ENCODE measurements at regions not wholly inside any gene's neighbourhood (a gene's known extent, or its start where the extent isn't known, plus 50 kb on each side); places are given as distances from the start of the nearest gene placed in this dataset.
"Not testable (repeated sequence)": the region's sequence is repeated elsewhere in the genome, so short reads cannot be mapped to it uniquely, and the experiment has no call there.

DNA sequence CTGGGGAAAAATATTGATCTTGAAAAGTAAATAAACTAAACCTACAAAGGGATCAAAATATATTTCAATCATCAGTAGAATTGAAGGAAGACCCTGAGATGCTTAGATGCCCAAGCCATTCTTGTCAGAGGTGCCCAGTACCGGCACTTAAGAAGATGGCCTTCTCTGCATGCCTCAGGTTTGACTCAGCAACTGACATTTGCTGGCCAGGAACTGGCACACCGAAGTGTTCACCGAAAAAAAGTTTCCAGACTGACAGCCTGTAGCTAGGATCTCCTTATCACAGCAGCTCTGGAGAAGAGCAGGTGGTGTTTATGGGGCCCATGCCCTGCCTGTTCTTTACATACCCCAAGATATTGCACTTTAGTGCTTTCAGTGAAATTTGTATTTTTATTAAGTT lies 203.2 kb downstream of the MOXD1 start:
- no peak for DNase-seq

DNA sequence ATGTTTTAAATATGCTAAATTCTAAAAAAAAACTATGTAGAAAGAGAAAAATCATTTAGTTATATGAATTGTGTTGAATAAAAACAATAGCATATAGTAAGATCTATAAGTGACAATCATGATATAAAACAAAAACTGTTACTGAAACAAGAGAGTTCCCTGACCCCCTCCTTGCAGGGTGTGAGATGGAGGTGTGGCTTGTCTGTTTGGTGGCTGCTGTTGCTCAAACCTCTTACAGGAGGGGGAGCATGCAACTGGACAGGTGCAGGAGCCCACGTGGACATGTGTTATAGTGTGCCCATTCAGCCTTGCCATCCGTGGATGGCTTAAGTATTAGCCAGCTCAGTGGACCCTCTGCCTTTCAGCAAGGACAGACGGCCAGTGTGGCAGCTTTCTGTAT lies 206.7 kb downstream of the MOXD1 start:
- peak in 1 of 2 experiments; percentile 6 for DNase-seq

DNA sequence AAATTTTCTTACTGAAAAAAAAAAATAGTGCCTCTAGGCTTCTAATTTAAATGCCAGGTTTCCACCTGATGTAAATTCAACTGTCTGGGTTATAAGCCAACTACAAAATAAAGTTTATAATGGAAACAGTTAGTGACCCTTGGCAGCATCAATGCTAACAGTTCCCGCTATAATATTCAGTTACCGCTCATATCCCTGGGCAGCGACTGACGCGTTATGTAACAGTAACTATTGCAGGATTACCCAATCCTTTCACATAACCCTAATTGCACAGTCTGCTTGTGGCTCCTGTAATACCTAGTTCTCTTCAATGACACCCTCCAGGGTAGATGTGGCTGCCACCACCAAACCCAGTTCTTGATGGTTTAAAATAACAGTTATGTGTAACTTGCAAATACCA lies 208.6 kb downstream of the MOXD1 start:
- DNase-seq, result no peak

DNA sequence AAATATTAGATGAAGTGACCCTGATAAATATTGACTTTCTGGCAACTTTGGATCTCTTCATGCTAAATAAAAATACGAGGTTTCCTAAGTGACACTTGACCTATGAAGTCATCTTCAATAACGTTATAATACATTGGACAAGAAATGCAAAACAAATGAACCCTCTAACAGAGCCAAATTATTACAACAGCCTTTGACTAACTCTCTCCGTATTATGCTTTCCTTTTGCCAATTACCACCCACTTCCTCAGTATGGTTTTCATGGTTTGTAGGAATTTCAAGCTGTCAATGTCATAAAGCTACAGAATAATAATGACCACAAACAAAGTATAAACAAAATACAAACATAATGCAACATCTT lies 210.5 kb downstream of the MOXD1 start:
- DNase-seq, result no peak

DNA sequence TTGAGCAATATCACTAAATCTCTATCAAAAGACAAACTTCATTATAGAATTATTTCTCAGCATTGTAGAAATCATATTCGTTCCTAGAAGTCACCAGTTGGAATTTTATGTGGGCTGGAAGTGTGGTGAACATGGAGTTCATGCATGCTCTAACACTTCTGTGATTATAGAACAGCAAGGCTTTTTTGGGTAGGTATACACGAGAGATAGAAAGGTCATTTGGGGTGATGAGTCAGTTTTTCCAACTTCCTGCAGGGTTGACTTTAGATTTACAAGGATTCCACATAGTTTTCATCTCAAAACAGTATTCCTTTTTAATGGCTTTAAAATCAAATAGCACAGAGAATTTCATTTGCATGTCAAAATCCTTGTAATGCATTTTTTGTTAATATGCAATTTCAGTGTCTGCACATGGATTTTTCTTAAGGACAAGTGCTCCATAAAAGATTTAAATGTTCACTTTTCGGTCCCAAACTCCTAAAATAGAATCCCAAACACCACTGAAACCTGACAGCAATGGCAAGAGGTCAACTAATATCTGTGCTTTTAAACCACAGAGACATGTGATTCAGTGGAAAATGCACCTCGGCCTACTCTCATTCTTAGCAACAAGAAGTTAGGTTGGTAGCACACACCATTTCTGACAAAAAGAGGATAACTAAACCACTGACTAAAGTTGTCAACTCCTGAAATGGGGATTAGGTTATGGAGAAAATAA lies 211.0 kb downstream of the MOXD1 start:
- DNase-seq, result no peak

DNA sequence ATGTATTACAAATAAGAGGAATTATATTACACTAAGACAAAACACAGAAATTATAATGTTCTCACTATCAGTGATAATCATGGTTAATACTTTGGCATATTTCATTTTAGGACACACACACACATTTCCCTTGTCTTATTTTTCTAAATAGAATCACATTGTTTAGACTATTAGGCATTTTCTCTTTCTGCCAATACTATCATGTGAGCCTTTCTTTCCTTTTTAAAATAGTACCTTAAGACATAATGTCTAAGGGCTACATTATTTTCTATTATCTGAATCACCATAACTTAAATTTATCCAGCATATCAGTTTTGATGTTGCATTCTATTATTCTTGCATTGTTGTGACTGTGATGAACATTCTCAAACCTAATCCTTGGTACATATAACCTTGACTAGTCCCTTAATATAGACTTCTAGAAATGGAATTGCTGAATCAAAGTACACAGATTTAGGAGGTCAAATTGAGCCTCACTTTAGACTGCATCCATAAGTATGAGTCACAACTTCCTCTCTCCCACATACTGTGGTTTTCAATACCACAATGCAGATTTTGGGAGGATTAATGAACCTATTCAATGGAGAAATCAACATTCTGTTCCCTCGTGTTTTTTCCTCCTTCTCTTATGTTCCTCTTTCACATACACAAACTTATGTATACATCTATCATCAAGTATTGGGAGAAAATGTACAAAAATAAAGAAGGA lies 212.6 kb downstream of the MOXD1 start:
- DNase-seq, result no peak

DNA sequence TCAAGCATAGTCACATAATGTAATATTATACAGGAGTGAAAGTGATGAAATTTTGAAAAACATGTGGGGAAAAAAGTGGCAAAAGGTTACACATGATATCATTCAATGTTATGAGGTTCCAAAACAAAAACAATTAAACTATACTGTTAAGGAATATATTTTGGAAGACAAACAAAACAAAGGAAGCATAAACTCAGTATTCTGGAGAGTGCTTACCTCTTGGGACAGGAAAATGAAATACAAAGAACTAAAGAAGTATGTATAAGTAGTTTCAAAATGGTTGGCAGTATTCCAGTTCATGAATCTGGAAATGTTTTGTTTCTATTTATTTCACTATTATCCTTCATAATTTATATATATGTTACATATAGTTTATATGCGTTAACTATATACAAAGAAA lies 213.5 kb downstream of the MOXD1 start:
- DNase-seq, result no peak

DNA sequence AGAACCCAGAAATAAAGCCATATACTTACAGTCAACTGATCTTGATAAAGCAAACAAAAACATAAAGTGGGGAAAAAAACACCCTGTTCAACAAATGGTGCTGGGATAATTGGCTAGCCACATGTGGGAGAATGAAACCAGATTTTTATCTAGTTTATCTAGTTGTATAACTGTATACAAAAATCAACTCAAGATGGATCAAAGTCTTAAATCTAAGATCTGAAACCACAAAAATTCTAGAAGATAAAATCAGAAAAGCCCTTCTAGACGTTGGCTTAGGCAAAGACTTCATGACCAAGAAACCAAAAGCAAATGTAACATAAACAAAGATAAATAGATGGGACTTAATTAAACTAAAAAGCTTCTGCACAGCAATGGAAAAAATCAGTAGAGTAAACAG lies 216.3 kb downstream of the MOXD1 start:
- not testable (repeated sequence) for DNase-seq

DNA sequence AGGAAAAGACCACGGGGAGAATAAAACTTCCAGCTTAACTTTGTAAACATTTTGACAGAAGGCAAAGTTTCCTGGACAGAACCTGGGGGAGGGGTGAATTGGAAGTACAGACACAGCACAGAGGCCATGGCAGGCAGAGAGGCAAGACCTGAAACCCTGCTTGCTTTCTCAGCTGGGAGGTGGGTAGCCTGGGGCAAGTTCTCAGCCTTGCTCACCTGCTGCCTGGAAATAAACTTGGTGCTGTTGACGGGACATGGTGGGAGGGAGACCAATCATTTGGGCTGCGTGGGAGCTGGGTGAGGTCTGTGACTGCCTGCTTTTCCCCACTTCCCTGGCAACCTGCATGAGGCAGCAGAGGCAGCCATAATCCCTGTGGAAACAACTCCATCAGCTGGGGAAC lies 221.3 kb downstream of the MOXD1 start:
- no peak for DNase-seq

DNA sequence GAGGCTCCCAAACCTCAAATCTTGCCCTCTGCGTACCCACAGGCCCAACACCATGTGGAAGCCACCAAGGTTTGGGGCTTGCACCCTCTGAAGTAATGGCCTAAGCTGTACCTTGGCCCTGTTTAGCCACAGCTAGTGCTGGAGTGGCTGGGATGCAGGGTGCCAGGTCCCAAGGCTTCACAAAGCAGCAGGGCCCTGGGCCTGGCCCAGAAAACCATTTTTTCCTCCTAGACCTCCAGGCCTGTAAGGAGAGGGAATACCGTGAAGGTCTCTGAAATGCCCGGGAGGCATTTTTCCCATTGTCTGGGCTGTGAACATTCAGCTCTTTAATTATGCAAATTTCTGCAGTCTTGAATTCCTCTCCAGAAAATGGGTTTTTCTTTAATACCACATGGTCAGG lies 223.7 kb upstream of the CCN2 start:
- DNase-seq, result no peak

DNA sequence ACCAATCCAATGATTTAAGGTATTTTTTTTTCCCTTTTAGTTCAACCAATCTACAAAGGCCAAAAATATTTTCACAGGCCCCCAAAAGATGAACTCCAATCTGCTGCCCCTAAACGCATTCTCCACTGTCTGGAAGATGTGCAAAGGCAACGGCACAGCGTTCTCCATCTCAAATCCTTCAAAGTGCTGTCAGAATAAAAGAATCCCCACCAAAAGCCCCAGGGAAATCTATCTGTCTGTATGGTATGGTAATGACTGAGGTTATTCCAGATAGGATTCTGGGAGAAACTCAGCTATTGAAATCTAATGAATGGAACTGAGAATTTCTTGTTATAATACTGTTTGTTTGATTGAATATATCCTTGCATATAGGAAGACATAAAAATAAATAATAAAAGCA lies 217.8 kb upstream of the CCN2 start:
- no peak for DNase-seq

DNA sequence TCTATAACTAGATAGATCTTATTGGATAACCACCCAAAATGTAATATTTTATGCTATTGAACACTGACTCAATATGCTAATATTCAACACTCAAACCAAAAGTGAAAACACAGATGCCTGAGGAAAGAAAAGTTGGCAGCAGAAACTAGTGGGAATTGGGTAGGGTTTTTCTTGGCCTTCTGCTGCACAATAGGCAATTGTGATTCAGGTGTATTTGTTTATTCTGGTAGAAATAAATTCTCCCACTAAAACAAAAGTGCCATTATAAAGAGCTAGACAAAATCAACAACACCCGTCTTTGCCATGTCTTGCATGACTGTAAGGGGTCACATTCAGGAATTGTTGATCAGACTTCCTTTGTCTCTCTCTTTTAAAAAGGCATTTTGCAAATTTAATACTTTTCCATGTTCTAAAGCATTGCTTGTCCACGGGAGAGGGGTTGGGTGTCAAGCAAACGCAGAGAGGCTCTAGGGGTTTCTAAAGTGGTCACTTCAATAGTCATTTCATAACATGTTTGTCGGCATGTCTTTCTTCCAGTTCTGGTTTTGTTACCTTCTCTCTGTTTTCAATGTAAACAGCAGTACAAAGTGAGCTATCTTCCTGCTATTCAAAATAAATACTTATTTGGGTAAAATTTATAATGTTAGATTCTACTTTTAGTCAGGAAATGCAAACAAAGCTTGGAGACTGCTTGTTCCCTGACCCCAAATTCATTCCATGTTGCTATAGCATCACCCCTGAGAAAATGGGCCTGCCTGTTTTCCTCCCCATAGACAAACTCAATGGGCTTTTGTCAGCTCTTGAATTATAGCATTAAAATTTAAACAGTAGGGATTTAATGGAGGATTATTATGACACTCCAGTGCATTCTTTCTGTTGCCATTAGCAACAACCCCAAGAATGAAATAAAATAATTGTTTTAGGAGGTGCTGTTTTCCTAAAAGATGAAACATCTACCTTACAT lies 217.0 kb upstream of the CCN2 start:
- DNase-seq, result no peak

DNA sequence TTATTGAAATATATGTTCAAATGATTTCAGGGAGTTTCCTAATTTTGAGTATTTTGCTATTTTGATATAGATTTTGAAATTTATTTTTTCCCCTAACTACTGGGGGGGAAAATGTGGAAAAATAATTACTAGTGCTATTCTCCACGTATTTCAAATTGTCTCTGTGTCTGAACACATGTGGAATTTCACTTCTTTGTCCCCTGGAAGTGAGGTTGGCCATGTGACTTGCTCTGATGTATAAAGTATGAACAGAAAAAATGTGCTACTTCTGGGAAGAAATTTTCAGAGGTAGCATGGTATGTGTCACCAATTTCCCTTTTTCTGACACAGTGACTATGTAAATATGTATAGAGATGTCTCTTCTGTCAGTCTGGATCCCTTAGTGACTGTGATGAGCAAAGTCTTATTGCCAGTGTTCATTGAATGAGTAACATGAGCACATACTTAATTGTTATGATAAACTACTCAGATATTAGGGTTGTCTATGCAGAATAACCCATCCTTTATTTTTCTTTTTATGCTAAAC lies 215.4 kb upstream of the CCN2 start:
- no peak for DNase-seq

DNA sequence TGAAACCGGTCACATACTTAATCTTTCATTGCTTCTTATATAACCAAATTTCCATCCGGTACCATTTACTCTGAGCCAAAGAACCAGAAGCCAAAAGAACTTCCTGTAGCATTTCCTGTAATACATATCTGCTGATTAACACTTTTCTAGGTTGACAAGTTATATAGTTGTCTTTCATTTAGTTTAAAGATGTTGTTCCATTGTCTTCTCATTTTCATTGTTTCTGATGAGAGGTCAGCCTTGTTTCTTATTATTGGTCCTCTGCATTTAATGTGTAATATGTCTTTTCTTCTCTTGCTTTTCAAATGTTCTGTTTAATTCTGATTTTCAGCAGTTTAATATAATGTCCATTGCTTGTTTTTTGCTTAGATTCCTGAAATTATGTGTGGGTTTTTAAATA lies 214.5 kb upstream of the CCN2 start:
- DNase-seq, result no peak

DNA sequence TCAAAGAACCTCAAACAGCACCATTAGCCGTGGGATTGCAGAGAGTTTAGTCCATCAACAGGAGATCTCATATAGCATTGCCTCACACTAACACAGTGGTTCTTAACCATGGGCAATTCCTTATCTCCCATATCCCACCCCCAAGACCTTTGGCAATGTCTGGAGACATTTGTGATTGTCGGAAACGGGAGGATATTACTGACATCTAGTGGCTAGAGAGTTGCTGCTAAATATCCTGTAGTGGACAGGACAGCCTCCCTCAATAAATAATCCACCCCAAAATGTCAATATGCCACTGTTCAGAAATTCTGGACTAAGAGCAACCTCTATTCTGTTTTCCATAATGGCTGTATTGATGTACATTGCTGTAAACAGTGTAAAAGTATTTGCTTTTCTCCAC lies 210.1 kb upstream of the CCN2 start:
- DNase-seq, result no peak

DNA sequence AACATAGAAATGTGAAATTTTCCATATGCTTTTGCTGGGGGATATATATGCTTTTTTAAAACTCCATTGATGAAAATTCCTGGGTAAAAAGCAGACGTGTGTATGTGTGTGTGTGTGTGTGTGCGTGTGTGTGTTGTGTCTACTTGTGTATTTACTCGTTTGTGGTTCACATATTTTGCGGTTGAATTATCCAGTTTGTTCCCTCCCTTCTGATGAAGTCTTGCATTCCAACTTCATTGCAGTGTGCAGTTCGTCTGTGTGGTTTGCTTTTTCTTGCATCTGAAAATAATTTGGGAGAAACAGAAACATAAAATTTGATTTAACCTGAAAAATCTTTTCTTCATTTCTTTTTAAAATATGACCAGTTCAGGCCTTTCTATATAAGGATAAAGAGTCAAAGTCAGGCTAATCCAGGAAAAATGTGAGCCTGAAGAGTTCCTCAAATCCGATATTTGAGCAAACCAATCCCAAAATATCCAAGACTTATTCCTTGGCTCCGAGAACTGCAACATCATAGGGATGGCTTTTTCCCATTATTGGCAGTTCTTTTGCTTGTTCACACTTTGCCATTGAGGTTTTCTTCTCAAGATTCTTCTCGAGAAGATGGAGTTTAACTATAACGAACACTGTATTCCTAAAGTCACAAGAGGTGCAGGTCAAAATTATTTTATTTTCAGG lies 202.2 kb upstream of the CCN2 start:
- DNase-seq, result no peak

DNA sequence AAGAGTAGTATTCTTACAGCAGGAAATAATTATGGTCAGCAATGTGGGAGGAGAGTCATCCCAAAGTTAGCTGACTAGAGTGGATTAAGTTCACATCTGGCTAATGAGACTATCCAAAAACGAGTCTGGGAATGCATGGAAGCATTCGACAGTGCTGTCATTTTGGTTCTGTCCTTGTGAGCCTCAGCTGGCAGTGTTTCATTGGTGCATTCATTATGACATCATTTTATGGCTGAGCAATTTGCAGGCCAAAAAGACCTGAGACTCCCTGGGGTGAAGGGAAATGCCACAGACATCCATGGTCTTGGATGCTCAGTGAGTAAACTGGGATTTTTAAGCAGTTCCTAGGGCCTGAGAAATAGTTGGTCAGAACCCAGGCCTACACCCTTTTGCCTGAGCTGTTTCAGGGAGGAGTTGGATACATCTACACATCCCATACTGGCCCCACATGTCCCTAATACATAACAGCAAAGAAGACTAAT lies 196.4 kb upstream of the CCN2 start:
- no peak for DNase-seq

DNA sequence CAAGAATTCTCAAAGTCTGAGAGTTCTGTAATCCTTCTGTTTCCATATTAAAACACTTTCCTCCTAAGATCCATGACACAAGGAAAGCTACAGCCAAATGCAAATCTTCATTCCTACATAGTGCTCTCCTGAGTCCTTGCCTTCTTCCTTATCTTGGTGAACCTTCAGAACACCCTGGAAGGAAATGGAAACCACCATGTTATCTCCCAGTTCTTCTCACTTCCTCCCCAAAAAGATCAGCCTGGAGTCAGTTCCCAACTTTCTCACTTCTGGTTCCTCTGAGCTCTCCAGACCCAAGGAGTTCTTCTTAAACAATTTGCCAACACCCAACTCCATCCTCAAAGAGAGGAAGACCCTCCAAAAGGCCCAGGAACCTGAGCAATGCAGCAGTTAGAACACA lies 193.3 kb upstream of the CCN2 start:
- DNase-seq, result no peak

DNA sequence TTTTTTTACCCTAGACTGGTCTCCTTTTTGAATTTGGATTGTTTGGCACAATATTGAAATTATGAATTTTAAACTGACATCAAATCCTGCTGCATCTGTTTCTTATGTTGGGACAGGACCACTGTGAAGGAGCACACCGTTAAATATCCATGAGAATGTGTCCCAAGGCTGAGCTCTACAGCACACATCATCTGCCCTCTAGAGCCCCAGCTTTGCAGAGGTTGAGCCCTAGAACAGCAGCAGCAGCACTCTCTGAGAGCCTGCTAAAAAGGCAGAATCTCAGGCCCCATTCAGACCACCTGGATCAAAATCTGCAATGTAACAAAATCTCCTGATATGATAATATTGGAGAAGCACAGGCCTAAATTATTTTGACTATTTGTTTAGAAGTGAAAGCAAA lies 192.1 kb upstream of the CCN2 start:
- DNase-seq, result no peak

DNA sequence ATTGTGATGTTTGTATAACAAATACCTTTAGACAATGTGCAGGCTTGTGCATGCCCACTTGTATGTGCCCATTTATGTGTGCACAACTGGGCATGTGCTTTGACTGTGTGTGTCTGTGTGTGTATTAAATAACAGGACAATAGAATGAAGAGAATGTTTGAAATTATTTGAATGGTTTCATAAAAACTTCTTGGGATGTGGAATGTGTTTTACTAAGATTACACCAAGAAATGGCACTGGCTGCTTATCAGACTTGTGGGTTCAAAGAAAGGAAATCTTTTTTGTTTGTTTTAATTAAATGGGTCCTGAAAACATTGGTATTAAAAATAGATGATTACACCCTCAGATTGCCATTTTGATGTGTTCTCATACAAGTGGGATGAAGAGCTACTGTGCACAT lies 191.6 kb upstream of the CCN2 start:
- no peak for DNase-seq

DNA sequence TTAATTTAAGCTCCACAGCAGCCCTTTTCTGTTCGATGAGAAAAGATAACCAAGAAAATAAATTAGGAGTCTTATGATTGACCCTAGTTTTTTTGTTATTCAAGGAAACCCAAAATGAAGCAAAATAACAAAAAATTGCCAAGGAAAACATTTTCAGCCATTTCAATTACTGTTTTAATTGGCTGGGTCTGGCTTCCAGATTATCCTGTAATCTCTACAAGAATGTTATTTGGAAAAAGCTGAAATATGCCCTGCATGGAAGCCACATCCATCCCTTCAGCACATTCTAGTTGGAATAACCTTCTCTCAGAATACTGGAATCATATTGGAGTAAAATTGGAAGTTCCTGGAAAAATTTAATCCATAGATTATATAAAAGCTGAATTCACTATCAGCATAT lies 191.1 kb upstream of the CCN2 start:
- no peak for DNase-seq

DNA sequence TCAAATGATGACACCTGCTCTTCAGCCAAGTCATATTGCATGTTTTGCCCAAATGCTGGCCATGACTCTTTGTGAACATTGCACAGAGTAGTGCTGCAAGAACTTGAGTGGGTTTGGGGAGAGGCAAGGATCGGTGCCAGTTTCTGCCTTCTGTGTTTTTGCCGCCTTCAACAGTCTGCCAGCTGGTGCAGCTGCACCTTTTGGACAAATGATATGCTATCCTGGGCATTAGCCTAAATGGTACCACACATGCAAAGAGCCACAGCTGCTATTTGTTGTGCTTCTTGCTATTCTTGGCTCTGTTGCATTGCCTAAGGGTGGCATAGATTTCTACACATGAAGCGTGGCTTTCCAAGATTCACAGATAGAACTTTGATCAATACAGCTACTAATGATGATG lies 189.0 kb upstream of the CCN2 start:
- DNase-seq, result no peak

DNA sequence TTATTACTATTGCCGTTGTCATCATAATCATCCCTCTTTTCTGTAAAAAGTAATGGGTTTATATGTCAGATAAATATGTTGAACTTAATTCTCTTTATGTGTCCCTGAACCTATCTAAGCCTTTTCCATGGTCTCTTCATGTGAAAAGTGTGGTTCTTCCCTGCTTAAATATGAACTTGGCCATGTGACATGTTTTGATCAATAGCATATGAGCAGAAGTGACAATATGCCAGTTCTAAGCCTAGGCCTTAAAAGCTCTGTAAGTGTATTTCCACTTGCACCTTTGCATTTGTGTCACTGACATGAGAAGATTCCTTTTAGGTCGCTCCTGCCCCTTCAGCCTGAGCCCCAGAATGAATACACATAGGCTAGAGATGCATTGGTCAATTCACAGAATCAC lies 188.4 kb upstream of the CCN2 start:
- no peak for DNase-seq

Measured in SHP77 (cell line).